ENCODE measurements at regions not wholly inside any gene's neighbourhood (a gene's known extent, or its start where the extent isn't known, plus 50 kb on each side); places are given as distances from the start of the nearest gene placed in this dataset.

- Histone ChIP-seq H3K27me3 (ENCODE audit: low read depth, low read length) (peaks cover 75% of the 10 kb centered on the region), H3K4me1 (ENCODE audit: low read length) (peaks cover 20% of the 10 kb centered on the region), H3K27ac (ENCODE audit: low read length) (no peak overlapping the region)
Measured at GRCh38 chr7:41886262-41886900, 183.5 kb upstream of the INHBA start.

GRCh38 chr7:41885748-41886147, 182.9 kb upstream of the INHBA start:
- H4K20me1 ChIP-seq (ENCODE audit: insufficient read depth, low read length): no peaks in the 10 kb centered on the region

More at GRCh38 chr7:41886262-41886900, 183.5 kb upstream of the INHBA start:
- Histone ChIP-seq H3K79me2 (ENCODE audit: low read length) (no peaks in the 10 kb centered on the region), H3K9me3 (ENCODE audit: insufficient read depth, low read length) (peaks cover 7% of the 10 kb centered on the region; the same call in 1 of the 2 replicates), H2AFZ (ENCODE audit: low read depth, low read length) (no peak overlapping the region), H3K4me2 (ENCODE audit: low read length) (no peak overlapping the region), H3K36me3 (replicated peaks; ENCODE audit: low read depth, low read length) (no peaks in the 10 kb centered on the region), H4K20me1 (ENCODE audit: insufficient read depth, low read length) (no peaks in the 10 kb centered on the region), H3K9ac (ENCODE audit: low read length) (no peak overlapping the region), H3K4me3 (ENCODE audit: low read length) (no peak overlapping the region)
- TF ChIP-seq EZH2phosphoT487 (IDR thresholded peaks at IDR 0.05; ENCODE audit: low read depth) (no peak), CTCF (IDR thresholded peaks at IDR 0.05; ENCODE audit: low read depth, low read length) (no peak)

GRCh38 chr7:41885078-41885477, 182.2 kb upstream of the INHBA start:
- Histone ChIP-seq H3K4me3 (ENCODE audit: low read length) (no peak overlapping the region), H3K27me3 (ENCODE audit: low read depth, low read length) (peaks cover 66% of the 10 kb centered on the region), H3K79me2 (ENCODE audit: low read length) (no peaks in the 10 kb centered on the region), H3K4me1 (ENCODE audit: low read length) (peaks cover 25% of the 10 kb centered on the region), H4K20me1 (ENCODE audit: insufficient read depth, low read length) (no peaks in the 10 kb centered on the region), H2AFZ (ENCODE audit: low read depth, low read length) (no peak overlapping the region), H3K4me2 (ENCODE audit: low read length) (peak overlapping the region; percentile 6; the same call in 1 of the 2 replicates), H3K9me3 (ENCODE audit: insufficient read depth, low read length) (peaks cover 7% of the 10 kb centered on the region; the same call in 1 of the 2 replicates), H3K36me3 (replicated peaks; ENCODE audit: low read depth, low read length) (no peaks in the 10 kb centered on the region), H3K9ac (ENCODE audit: low read length) (no peak overlapping the region), H3K27ac (ENCODE audit: low read length) (no peak overlapping the region)
- TF ChIP-seq CTCF (IDR thresholded peaks at IDR 0.05; ENCODE audit: low read depth, low read length): no peak
- TF ChIP-seq EZH2phosphoT487 (IDR thresholded peaks at IDR 0.05; ENCODE audit: low read depth): no peak

More at GRCh38 chr7:41885748-41886147, 182.9 kb upstream of the INHBA start:
- Histone ChIP-seq H3K79me2 (ENCODE audit: low read length) (no peaks in the 10 kb centered on the region), H3K4me1 (ENCODE audit: low read length) (peaks cover 25% of the 10 kb centered on the region), H3K27me3 (ENCODE audit: low read depth, low read length) (peaks cover 73% of the 10 kb centered on the region), H3K9ac (ENCODE audit: low read length) (no peak overlapping the region), H2AFZ (ENCODE audit: low read depth, low read length) (no peak overlapping the region), H3K4me2 (ENCODE audit: low read length) (no peak overlapping the region), H3K36me3 (replicated peaks; ENCODE audit: low read depth, low read length) (no peaks in the 10 kb centered on the region), H3K9me3 (ENCODE audit: insufficient read depth, low read length) (peaks cover 7% of the 10 kb centered on the region; the same call in 1 of the 2 replicates), H3K4me3 (ENCODE audit: low read length) (no peak overlapping the region), H3K27ac (ENCODE audit: low read length) (no peak overlapping the region)
- TF ChIP-seq EZH2phosphoT487 (IDR thresholded peaks at IDR 0.05; ENCODE audit: low read depth): no peak
- no peak for TF ChIP-seq CTCF (IDR thresholded peaks at IDR 0.05; ENCODE audit: low read depth, low read length)

- Histone ChIP-seq H3K9me3 (ENCODE audit: insufficient read depth, low read length) (peaks cover 7% of the 10 kb centered on the region; the same call in 1 of the 2 replicates), H3K4me3 (ENCODE audit: low read length) (no peak overlapping the region), H3K27me3 (ENCODE audit: low read depth, low read length) (peaks cover 71% of the 10 kb centered on the region), H3K9ac (ENCODE audit: low read length) (no peak overlapping the region), H3K4me1 (ENCODE audit: low read length) (peaks cover 25% of the 10 kb centered on the region), H3K36me3 (replicated peaks; ENCODE audit: low read depth, low read length) (no peaks in the 10 kb centered on the region), H3K79me2 (ENCODE audit: low read length) (no peaks in the 10 kb centered on the region), H4K20me1 (ENCODE audit: insufficient read depth, low read length) (no peaks in the 10 kb centered on the region), H3K4me2 (ENCODE audit: low read length) (peak overlapping the region; percentile 73; the same call in 1 of the 2 replicates), H2AFZ (ENCODE audit: low read depth, low read length) (no peak overlapping the region), H3K27ac (ENCODE audit: low read length) (no peak overlapping the region)
- no peak for TF ChIP-seq CTCF (IDR thresholded peaks at IDR 0.05; ENCODE audit: low read depth, low read length)
- TF ChIP-seq EZH2phosphoT487 (IDR thresholded peaks at IDR 0.05; ENCODE audit: low read depth): no peak
Measured at GRCh38 chr7:41882745-41883420, 180.0 kb upstream of the INHBA start.
